ENCODE measurements at regions not wholly inside any gene's neighbourhood (a gene's known extent, or its start where the extent isn't known, plus 50 kb on each side); places are given as distances from the start of the nearest gene placed in this dataset.

GRCh38 chr13:22655106-22655852 lies 525.5 kb upstream of the SGCG start:
- DNase-seq (ENCODE audit: low read depth): no peak

DNA sequence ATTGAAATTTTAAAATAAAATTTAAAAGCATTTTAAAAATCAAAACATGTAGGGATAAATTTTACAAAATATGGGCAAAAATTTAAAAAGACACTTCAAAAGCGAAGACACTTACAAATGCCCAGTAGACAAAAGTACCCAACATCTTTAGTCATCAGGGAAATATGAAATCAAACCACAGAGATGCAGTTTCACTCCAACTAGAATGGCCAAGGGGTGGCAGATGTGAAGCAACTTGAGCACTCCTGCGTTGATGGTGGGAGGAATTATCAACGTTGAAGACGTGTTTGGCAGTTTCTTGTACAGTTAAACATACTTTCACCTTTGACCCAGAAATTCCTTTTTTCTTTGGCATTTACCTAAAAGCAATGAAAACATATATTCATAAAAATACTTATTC lies 518.0 kb upstream of the SGCG start:
- DNase-seq (ENCODE audit: low read depth): no peak

- no peak for DNase-seq (ENCODE audit: low read depth)
Observed at GRCh38 chr13:22665506-22665905, 515.3 kb upstream of the SGCG start.

- DNase-seq (ENCODE audit: low read depth): no peak
Observed at GRCh38 chr13:22690756-22691155, 490.0 kb upstream of the SGCG start.

DNA sequence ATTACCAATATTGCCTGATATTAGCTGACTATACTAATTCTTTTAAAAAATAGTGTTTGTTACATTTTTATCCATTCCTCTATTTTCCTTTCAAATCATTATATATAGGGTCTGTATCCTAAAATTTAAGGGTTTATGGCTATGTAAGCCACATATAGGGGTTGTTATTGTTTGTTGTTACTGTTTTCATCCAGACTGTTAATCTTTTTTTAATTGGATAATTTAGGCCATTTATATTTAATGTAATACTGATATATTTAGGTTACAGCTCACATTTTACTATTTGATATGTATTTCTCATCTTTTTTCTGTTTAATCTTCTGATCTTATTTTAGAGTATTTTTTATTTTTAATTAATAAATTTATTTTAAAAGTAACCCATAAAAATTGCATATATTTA lies 487.1 kb upstream of the SGCG start:
- no peak for DNase-seq (ENCODE audit: low read depth)

GRCh38 chr13:22696433-22696832 lies 484.3 kb upstream of the SGCG start:
- DNase-seq (ENCODE audit: low read depth): no peak

DNA sequence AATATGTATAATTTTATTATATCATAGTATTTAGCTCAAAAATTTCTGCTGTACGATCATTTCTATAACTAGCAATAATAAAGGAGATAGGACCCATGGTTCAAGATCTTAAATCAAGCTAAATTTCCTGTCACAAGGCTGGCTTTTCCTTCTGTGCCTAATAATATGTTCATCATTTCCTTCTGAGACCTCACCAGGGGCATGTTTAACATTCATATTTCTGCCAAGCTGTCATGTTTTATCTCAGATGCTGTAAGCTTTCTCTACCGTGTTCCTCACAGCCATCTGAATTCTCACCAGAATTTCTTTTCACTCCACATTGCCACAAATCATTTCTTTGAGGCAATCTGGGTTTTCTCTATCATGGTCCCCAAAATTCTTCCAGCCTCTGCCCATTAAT lies 482.3 kb upstream of the SGCG start:
- no peak for DNase-seq (ENCODE audit: low read depth)

GRCh38 chr13:22700246-22700887 lies 480.4 kb upstream of the SGCG start:
- DNase-seq (ENCODE audit: low read depth): no peak

GRCh38 chr13:22703601-22704209 lies 477.1 kb upstream of the SGCG start:
- DNase-seq (ENCODE audit: low read depth): no peak

GRCh38 chr13:22707946-22708345 lies 472.8 kb upstream of the SGCG start:
- no peak for DNase-seq (ENCODE audit: low read depth)

- no peak for DNase-seq (ENCODE audit: low read depth)
Observed at GRCh38 chr13:22717036-22717435, 463.7 kb upstream of the SGCG start.

DNA sequence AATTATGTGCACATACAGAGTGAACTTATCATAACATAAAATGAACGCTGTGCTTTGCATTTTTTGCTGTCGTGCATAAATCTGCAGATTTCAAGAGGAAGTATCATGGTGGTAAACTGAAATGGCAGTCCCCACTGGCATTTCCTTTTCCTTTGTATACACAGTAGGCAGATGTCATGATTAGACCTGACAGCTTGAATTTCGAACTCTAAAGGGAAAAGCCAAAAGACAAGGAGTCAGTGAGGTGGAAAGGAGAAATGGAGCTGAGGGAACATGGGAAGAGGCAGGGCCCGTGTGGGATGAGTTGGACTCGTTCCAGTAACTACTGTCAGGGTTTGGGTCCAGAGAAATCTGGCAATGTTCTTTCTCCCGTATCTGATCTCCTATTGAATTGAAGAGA lies 454.1 kb upstream of the SGCG start:
- DNase-seq (ENCODE audit: low read depth): no peak

DNA sequence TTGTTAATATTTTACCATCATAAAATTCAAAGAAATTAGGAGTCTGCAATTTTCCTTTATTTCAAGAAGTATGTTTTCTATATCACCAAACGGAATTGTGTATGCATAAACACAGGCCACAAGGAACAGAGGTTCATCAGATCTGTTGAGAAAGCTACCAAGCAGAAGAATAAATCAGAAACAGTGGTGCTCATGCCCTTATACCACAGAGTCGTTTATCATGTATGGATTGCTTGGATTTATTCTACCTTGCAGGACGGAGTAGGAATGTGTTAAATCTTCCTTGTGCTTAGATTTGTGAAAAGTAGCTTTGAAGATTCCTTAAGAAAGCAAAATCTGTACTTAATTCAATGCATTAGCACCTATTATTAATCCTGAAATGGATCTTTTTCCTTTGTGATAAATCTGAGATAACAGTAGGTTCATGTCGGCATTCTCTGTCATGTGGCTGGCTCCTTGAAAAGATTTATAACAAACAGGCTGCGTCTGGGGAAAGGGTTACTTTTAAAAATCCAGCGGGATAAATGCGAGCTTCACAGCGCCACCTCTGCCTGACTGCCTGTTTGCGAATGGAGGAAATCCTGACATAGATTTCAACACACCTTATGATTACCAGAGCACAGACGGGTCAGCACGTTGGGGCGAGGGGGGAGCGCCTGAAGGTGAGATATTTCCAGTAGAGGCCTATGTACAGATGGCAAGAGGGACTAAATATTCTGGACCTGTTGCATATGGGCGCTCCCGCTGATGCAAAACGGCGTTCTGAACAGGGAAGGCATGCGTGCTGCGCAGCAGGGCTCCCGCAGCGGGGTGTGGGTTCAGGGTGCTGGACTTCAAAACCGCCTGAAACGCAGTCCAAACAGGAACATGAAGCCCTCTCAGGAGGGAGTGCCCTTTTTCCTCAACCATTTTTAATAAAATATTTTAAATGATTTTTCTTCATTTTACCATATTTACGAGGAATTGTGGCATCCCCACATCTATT lies 445.5 kb upstream of the SGCG start:
- DNase-seq (ENCODE audit: low read depth): no peak

DNA sequence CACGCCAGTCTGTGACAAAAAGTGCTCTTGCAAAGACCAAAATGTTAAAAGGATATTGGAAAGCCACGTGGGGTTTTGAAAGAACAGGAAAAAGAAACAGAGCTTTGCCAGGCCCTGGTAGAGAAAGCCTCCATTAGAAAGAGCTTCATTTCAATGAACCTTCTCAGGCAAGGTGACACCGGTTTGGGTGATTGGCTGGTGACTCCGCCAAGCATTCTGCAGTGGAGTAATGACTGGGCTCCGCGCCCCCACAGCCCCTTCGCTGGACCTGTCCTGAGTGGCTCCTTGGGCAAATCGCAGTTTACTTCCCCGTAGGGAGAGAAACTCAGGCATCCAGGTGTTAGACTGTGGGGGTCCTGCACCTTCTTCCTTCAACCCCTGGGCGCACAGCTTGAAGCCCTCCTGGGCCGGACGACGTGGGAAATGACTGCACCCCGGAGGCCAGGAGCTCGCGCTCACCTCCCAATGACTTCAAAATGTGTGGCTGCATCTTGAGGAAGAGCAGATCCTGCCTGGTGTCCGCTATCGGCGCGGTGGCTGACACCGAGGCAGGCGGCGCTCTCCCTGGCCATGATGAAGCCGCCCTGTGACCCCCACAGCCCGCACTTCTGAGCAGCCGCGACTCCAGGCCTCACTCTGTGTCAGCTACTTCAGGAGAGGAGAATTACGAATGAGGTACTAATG lies 444.6 kb upstream of the SGCG start:
- no peak for DNase-seq (ENCODE audit: low read depth)

- no peak for DNase-seq (ENCODE audit: low read depth)
Observed at GRCh38 chr13:22736768-22737092, 444.0 kb upstream of the SGCG start.

GRCh38 chr13:22738357-22738756 lies 442.4 kb upstream of the SGCG start:
- DNase-seq (ENCODE audit: low read depth): no peak

DNA sequence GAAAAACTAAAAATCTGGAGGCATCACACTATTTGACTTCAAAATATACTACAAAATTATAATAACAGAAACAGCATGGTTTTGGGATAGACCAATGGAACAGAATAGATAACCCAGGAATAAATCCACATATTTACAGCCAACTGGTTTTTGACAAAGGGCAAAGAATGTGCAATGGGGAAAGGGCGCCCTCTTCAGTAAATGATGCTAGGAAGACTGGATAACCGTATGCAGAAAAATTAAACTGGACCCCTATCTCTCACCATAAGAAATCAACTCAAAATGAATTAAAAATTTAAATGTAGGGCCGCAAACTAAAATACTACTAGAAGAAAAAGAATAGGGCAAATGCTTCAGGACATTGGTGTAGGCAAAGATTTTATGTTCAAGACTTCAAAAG lies 440.5 kb upstream of the SGCG start:
- no peak for DNase-seq (ENCODE audit: low read depth)

- DNase-seq (ENCODE audit: low read depth): no peak
Observed at GRCh38 chr13:22744688-22745452, 435.9 kb upstream of the SGCG start.

DNA sequence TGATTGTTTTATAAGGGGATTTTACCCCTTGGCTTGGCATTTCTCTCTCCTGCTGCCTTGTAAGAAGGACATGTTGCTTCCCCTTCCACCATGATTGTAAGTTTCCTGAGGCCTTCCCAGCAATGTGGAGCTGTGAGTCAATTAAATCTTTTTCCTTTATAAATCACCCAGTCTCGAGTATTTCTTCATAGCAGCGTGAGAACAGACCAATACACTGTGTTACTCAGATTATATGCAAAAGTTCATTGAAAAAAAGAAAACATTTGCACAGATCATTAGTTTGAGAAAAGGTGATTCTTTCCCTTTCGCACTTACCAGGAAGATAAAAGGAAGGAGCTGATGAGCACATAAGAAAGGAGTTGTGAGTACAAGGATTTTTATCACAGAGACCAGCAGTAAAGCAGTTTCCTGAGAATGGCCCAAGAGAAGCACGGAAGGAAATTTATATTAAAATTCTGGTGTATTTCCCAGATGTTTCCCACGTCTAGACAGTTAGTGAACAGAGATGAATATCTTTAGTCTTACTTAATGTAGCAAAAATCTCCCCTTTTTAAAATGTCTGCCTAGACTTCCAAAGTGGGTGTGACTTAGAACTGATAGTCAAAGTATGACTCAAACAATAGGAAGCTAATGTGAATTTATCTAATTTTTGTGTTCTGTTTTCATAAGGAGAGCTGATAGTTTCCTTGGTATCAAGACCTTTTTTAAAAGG lies 431.8 kb upstream of the SGCG start:
- DNase-seq (ENCODE audit: low read depth): no peak

GRCh38 chr13:22749626-22750025 lies 431.2 kb upstream of the SGCG start:
- DNase-seq (ENCODE audit: low read depth): no peak
